Mesothelial cell of epicardium (in vitro differentiated cells): ENCODE measurements at regions not wholly inside any gene's neighbourhood (a gene's known extent, or its start where the extent isn't known, plus 50 kb on each side); places are given as distances from the start of the nearest gene placed in this dataset.

Experiments
- DNase-seq, 2 experiments: peaks; one replicate each; pipeline ENCODE4 v3.0.0; 2021; ENCODE audit warnings: low spot score in 2 of 2; ENCODE audit not compliant: unreplicated experiment in 2 of 2
- H3K27ac Mint-ChIP-seq: 2 replicates; pipeline ENCODE4 v1.8.0; 2021; ENCODE audit warnings: mixed read lengths
- H3K27me3 Mint-ChIP-seq: 2 replicates; pipeline ENCODE4 v1.8.0; 2021; ENCODE audit warnings: low read depth, mixed read lengths
- H3K36me3 Mint-ChIP-seq: 2 replicates; pipeline ENCODE4 v1.8.0; 2021; ENCODE audit warnings: mixed read lengths
- H3K4me1 Mint-ChIP-seq: 2 replicates; pipeline ENCODE4 v1.8.0; 2021; ENCODE audit warnings: mixed read lengths
- H3K4me3 Mint-ChIP-seq: 2 replicates; pipeline ENCODE4 v1.8.0; 2021; ENCODE audit warnings: mild to moderate bottlenecking, moderate library complexity, mixed read lengths
- H3K9me3 Mint-ChIP-seq: 2 replicates; pipeline ENCODE4 v1.8.0; 2021; ENCODE audit warnings: mixed read lengths
- TF ChIP-seq, protein P1 (sequence below): fragments of 200-600 bp; sonication (generic); IDR thresholded peaks from one replicate; pipeline ENCODE4 v1.5.0; 2021; ENCODE audit warnings: antibody characterized with exemption; ENCODE audit not compliant: unreplicated experiment

DNA sequence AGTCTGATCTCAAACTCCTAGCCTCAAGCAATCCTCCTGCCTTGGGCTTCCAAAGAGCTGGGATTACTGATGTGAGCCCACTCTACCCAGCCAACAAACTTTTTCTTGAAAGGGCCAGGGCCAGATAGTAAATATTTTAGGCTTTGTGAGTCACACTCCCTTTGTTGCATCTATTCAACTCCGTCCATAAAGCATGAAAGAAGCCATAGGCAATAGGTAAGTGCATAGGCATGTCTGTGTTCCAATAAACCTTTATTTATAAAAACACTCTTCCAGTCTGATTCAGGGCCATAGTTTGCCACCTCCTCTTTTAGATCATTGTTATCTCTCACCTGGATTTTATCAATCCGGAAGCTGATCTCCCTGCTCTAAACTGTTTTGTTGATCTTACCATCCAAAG, 105.6 kb upstream of the BMPER start:
- no peaks in the 10 kb centered on the region for H3K36me3 Mint-ChIP-seq
- no peaks in the 10 kb centered on the region for H3K27me3 Mint-ChIP-seq
- H3K4me3 Mint-ChIP-seq = no peak overlapping the region
- peaks cover 6% of the 10 kb centered on the region for H3K9me3 Mint-ChIP-seq
- DNase-seq = no peak
- peaks cover 28% of the 10 kb centered on the region for H3K4me1 Mint-ChIP-seq
- TF ChIP-seq, protein P1, sequence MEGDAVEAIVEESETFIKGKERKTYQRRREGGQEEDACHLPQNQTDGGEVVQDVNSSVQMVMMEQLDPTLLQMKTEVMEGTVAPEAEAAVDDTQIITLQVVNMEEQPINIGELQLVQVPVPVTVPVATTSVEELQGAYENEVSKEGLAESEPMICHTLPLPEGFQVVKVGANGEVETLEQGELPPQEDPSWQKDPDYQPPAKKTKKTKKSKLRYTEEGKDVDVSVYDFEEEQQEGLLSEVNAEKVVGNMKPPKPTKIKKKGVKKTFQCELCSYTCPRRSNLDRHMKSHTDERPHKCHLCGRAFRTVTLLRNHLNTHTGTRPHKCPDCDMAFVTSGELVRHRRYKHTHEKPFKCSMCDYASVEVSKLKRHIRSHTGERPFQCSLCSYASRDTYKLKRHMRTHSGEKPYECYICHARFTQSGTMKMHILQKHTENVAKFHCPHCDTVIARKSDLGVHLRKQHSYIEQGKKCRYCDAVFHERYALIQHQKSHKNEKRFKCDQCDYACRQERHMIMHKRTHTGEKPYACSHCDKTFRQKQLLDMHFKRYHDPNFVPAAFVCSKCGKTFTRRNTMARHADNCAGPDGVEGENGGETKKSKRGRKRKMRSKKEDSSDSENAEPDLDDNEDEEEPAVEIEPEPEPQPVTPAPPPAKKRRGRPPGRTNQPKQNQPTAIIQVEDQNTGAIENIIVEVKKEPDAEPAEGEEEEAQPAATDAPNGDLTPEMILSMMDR = no peak
- no peak overlapping the region for H3K27ac Mint-ChIP-seq

DNA sequence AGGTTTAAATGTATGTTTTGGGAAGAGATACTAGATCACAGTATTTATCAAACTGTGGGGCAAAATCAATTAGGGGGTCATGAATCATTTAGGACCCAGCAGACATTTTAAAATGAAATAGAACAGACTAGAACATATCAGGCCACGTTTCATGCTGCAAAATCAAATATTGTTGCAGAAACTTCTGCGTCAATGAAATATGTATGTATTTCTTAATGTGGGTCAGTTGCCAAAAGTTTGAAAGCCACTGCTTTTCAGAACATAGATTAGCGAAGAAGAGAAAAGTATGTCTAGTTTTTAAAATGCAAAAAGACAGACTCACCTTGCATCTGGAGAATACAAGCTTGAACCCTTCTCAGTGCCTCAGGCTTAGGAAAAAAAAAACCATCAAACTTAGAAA, 102.7 kb upstream of the BMPER start:
- Mint-ChIP-seq H3K27ac (no peak overlapping the region), H3K36me3 (no peaks in the 10 kb centered on the region), H3K4me1 (peaks cover 51% of the 10 kb centered on the region), H3K4me3 (no peak overlapping the region), H3K9me3 (peaks cover 6% of the 10 kb centered on the region), H3K27me3 (no peaks in the 10 kb centered on the region)
- TF ChIP-seq, protein P1 = no peak
- no peak for DNase-seq

DNA sequence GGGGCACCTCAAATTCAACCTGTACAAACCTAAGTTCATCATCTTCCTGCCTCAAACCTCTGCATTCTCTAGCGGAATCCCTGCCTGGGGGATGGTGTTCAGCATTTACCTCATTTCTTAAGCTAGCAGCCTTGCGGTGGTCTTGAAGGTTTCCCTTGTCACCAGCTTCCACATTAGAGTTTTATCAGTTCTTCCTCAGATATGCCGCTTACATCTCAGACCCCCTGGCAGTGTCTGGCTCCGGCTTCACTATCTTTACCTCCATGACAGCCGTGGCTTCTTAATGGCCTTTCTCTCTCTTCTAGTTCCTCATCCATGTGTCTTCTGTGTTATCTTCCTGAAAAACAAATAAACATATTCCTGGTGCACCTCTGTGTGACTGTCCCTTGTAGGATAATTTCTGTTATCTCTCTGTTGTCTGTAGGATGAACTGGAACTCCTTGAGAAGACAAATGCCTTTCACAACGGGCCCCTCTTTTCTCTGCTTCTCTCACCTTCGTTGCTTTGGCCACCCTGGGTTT, 101.1 kb upstream of the BMPER start:
- Mint-ChIP-seq H3K4me3 (no peak overlapping the region), H3K36me3 (no peaks in the 10 kb centered on the region), H3K27me3 (no peaks in the 10 kb centered on the region), H3K27ac (no peak overlapping the region), H3K9me3 (peaks cover 6% of the 10 kb centered on the region), H3K4me1 (peaks cover 54% of the 10 kb centered on the region)
- DNase-seq = no peak
- TF ChIP-seq, protein P1 = no peak

DNA sequence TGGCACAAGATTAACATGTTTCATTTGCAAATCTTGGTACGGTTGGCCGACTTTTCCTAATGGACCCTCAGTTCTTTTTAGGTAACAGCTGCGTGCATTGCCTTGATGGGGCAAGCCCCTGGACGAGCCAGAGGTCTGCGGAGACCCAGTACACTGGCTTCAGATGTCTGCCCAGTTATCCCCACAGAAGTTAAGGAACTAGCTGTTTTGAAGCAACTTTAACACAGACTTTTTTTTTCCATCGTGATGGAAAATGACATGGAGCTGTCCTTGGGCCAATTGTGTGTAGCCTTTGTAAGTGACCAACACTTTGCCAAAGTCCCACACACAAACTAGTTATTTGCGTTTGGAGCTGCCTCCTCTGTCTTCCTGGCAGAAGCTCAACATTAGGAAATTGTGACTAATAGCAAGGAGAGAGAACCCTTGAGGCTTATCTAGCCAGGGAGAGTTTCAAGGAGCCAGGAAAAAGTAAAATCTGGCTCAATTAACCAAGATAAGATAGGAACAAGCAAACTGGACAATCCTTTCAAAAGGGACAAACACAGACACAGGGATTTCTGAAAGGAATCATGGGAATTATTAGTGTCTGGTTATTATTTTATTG, 99.6 kb upstream of the BMPER start:
- H3K9me3 Mint-ChIP-seq = peaks cover 3% of the 10 kb centered on the region
- no peak overlapping the region for H3K4me3 Mint-ChIP-seq
- H3K27me3 Mint-ChIP-seq = no peaks in the 10 kb centered on the region
- no peaks in the 10 kb centered on the region for H3K36me3 Mint-ChIP-seq
- H3K27ac Mint-ChIP-seq = peak overlapping the region; percentile 71
- peaks cover 52% of the 10 kb centered on the region for H3K4me1 Mint-ChIP-seq
- DNase-seq = no peak
- TF ChIP-seq, protein P1 = no peak

DNA sequence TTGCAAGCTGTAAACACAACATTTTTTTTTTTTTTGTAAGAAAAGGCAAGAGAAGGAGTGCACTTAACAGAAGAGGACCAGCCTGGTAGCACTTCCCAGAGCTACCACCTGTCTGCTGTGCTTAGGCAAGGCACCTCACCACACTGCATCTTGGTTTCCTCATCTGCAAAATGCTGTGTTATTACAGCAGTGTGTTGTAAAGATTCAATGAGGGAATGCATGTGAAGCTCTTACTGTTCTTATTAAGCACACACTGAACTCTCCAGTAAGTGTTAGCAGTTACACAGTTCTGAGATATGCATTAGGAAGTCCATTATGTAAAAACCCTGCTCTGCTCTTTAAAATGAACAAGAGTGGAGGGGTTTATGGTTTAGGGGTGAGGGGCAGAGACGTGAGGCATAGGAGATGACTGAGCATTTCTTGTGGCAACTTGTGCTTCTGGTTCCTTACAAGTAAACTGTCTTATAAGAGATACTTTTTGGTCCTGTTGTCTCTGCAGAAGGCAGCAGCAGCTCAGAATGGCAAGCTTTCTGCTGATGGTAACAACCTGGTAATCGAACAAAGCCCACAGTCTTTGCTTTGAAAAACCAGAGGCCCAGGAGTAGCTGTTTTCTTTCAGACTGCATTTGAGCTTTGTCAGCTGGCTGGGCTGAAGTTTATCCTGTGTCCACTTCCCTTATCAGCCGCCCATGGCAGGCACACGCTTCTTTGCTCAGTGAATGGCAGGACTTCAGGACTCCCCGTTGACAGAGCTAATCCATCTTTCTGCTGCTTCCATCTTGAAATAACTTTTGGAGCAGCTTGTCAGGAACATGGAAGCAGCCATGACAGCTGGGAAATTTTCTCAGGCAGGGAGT, 98.8 kb upstream of the BMPER start:
- H3K4me1 Mint-ChIP-seq = peaks cover 52% of the 10 kb centered on the region
- H3K36me3 Mint-ChIP-seq = no peaks in the 10 kb centered on the region
- no peaks in the 10 kb centered on the region for H3K9me3 Mint-ChIP-seq
- H3K27me3 Mint-ChIP-seq = no peaks in the 10 kb centered on the region
- TF ChIP-seq, protein P1 = no peak
- no peak overlapping the region for H3K4me3 Mint-ChIP-seq
- H3K27ac Mint-ChIP-seq = peak overlapping the region; percentile 40
- DNase-seq = no peak
